ENCODE measurements at regions not wholly inside any gene's neighbourhood (a gene's known extent, or its start where the extent isn't known, plus 50 kb on each side); places are given as distances from the start of the nearest gene placed in this dataset.

DNA sequence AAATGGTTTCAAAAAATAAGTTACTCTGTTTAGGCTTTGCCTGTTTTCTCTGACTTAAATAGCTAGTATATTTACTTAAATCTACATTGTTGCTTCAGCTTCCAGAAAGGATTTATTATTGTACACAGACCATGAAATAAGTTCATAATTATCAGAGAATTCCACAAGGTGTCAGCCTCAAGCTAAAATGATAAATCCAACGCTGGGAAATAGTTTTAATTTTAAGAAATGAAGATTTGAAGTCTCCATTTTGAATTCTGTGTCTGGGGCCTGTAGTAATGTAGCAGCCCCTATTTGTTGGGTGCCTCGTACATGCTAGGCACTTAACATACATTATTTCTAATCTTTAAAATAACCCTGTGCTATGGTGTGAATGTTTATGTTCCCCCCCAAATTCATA lies 92.6 kb upstream of the KCNMB2 start:
- no peak overlapping the region for H3K9ac ChIP-seq (replicated peaks in 1 of 4; ENCODE audit: extremely low read depth in 1 of 4, low read depth in 3 of 4, low read length in 3 of 4)
- no peak overlapping the region for H2BK5ac ChIP-seq (ENCODE audit: low read depth, low read length)
- no peak overlapping the region for H4K91ac ChIP-seq (replicated peaks; ENCODE audit: insufficient read length, low read length)
- no peaks in the 10 kb centered on the region for H3K79me1 ChIP-seq (ENCODE audit: low read depth, low read length)
- FAIRE-seq = no peak
- H2AK5ac ChIP-seq (ENCODE audit: low read depth, low read length) = no peak overlapping the region
- H3K27ac ChIP-seq (ENCODE audit: low read depth, low read length) = no peak overlapping the region
- H2BK12ac ChIP-seq (ENCODE audit: low read depth, low read length) = no peak overlapping the region
- no peak for TF ChIP-seq CTBP2 (IDR thresholded peaks at IDR 0.05; ENCODE audit: borderline replicate concordance, insufficient read depth, insufficient read length, low read length)
- no peak for TF ChIP-seq GABPA (IDR thresholded peaks at IDR 0.05; ENCODE audit: borderline replicate concordance, insufficient read depth, low read length)
- no peak for TF ChIP-seq BACH1 (IDR thresholded peaks at IDR 0.05; ENCODE audit: low read length)
- no peak for TF ChIP-seq RBBP5 (IDR thresholded peaks at IDR 0.05; ENCODE audit: borderline replicate concordance, low read depth, low read length)
- no peak for TF ChIP-seq RXRA (IDR thresholded peaks at IDR 0.05; ENCODE audit: insufficient read depth, low read depth, low read length)
- TF ChIP-seq HDAC2 (IDR thresholded peaks at IDR 0.05; ENCODE audit: borderline replicate concordance in 1 of 2, low read depth in 2 of 2, low read length in 2 of 2) = no peak
- TF ChIP-seq KDM1A (IDR thresholded peaks at IDR 0.05; ENCODE audit: borderline replicate concordance, low read length) = no peak
- no peak for TF ChIP-seq POLR2A (IDR thresholded peaks at IDR 0.05; ENCODE audit: control extremely low read depth in 1 of 2, low read depth in 2 of 2, low read length in 2 of 2)
- no peaks in the 10 kb centered on the region for H3K79me2 ChIP-seq (ENCODE audit: control insufficient read depth in 1 of 2, insufficient read depth in 2 of 2, low read length in 2 of 2)
- H2BK120ac ChIP-seq (replicated peaks; ENCODE audit: low read depth, low read length) = no peak overlapping the region
- H3K4me1 ChIP-seq (replicated peaks in 1 of 4; ENCODE audit: control insufficient read depth in 3 of 4, insufficient read depth in 4 of 4, low read length in 3 of 4) = peaks cover 0 to 3% (median 0%) of the 10 kb centered on the region in 4 experiments; a peak in 2 of 7 replicates
- no peaks in the 10 kb centered on the region for H4K20me1 ChIP-seq (replicated peaks in 1 of 2; ENCODE audit: control insufficient read depth in 1 of 2, insufficient read depth in 2 of 2, low read length in 2 of 2)
- no peak overlapping the region for H2BK15ac ChIP-seq (ENCODE audit: low read length)
- ChIA-PET POLR2A (ENCODE audit: partially characterized antibody) (no interaction called here), CTCF (ENCODE audit: partially characterized antibody) (interaction anchor here (1.0 kb wide), 1 partner anchor 12 kb away, joined by 3 read pairs; no protein-coding TSS in a partner anchor)
- no peak overlapping the region for H3K56ac ChIP-seq (replicated peaks; ENCODE audit: insufficient read length, low read depth, low read length)
- no peaks in the 10 kb centered on the region for H3K23me2 ChIP-seq (ENCODE audit: low read depth, low read length)
- no peak overlapping the region for H3K4me3 ChIP-seq (ENCODE audit: extremely low read depth in 1 of 4, insufficient read depth in 2 of 4, low read depth in 3 of 4, low read length in 4 of 4)
- no peak overlapping the region for H3K4ac ChIP-seq (replicated peaks; ENCODE audit: insufficient read length, low read depth, low read length)
- no peak overlapping the region for H3K4me2 ChIP-seq (ENCODE audit: insufficient read depth in 1 of 2, low read depth in 2 of 2, low read length in 2 of 2)
- H3K23ac ChIP-seq (ENCODE audit: insufficient read length) = no peak overlapping the region
- WGBS, 2 experiments (ENCODE audit: extremely low coverage in 1 of 2, insufficient coverage in 1 of 2, insufficient read length in 1 of 2, insufficient replicate concordance in 2 of 2, low coverage in 1 of 2, low lambda C conversion rate in 2 of 2, missing lambda C conversion rate in 1 of 2) = 86% methylated on average over 2 of the region's 2 CpGs; no CpG with 5 or more reads in 1 of the 2 experiments
- no peak overlapping the region for H2AFZ ChIP-seq (ENCODE audit: low read length)
- no peaks in the 10 kb centered on the region for H3K27me3 ChIP-seq (replicated peaks in 1 of 4; ENCODE audit: control insufficient read depth in 3 of 4, extremely low read depth in 1 of 4, insufficient read depth in 3 of 4, low read length in 3 of 4)
- H3K36me3 ChIP-seq (ENCODE audit: control insufficient read depth in 2 of 4, insufficient read depth in 4 of 4, low read length in 3 of 4) = no peaks in the 10 kb centered on the region
- no peak overlapping the region for H2BK20ac ChIP-seq (ENCODE audit: low read length)
- no peak overlapping the region for H3K18ac ChIP-seq (ENCODE audit: extremely low read depth, low read length)
- no peak overlapping the region for H4K5ac ChIP-seq (ENCODE audit: insufficient read length, low read depth, low read length)
- H3K14ac ChIP-seq (ENCODE audit: insufficient read length) = no peak overlapping the region
- DNase-seq (ENCODE audit: low read depth in 1 of 2, low spot score in 2 of 2) = no peak
- no peaks in the 10 kb centered on the region for H3K9me3 ChIP-seq (ENCODE audit: insufficient read depth in 2 of 2, low read depth in 1 of 2, low read length in 1 of 2)
- no peak overlapping the region for H4K8ac ChIP-seq (ENCODE audit: extremely low read depth, insufficient read depth, low read length)
